ENCODE measurements at regions not wholly inside any gene's neighbourhood (a gene's known extent, or its start where the extent isn't known, plus 50 kb on each side); places are given as distances from the start of the nearest gene placed in this dataset.

GRCh38 chr16:11404603-11405002, 59.3 kb downstream of the RMI2 start:
- TF ChIP-seq CTCF (IDR thresholded peaks at IDR 0.05) (no peak), POLR2A (IDR thresholded peaks at IDR 0.05) (no peak), POLR2AphosphoS5 (IDR thresholded peaks at IDR 0.05) (no peak), EP300 (IDR thresholded peaks at IDR 0.05) (no peak)

Measured in sigmoid colon (tissue), 4 donors.